Epithelial cell of proximal tubule (primary cell): ENCODE measurements at regions not wholly inside any gene's neighbourhood (a gene's known extent, or its start where the extent isn't known, plus 50 kb on each side); places are given as distances from the start of the nearest gene placed in this dataset.

Source experiments
- DNase-seq: peaks from one replicate; pipeline ENCODE4 v3.0.0-alpha.2; 2011; ENCODE audit warnings: low read depth
- H3K4me3 ChIP-seq: 2 replicates; pipeline ENCODE4 v1.5.1; 2011; ENCODE audit warnings: low read depth, mild to moderate bottlenecking, low read length
- TF ChIP-seq, protein P1 (sequence below): conservative IDR thresholded peaks from 2 replicates; pipeline ENCODE4 v1.5.1; 2012; ENCODE audit warnings: low read depth, mild to moderate bottlenecking, low read length

DNA sequence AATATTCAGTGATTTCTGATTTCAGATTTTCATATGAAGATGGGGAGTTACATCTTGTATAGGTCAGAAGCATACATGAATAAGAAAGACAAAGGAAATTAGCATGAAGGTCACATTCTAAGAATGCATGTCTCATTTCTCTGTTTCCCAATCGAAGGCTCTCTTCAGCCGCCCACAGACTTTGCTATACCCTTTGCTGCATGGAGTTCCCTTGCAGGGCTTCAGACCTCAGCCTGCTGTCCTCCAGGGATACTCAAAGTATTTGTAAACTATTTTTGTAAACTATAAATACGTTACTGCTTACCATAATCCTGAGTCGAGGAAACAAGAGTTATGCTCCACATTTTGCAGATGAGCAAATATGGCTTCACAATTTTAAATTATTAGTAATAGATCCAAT, 738.4 kb downstream of the PCDH18 start:
- TF ChIP-seq, protein P1, sequence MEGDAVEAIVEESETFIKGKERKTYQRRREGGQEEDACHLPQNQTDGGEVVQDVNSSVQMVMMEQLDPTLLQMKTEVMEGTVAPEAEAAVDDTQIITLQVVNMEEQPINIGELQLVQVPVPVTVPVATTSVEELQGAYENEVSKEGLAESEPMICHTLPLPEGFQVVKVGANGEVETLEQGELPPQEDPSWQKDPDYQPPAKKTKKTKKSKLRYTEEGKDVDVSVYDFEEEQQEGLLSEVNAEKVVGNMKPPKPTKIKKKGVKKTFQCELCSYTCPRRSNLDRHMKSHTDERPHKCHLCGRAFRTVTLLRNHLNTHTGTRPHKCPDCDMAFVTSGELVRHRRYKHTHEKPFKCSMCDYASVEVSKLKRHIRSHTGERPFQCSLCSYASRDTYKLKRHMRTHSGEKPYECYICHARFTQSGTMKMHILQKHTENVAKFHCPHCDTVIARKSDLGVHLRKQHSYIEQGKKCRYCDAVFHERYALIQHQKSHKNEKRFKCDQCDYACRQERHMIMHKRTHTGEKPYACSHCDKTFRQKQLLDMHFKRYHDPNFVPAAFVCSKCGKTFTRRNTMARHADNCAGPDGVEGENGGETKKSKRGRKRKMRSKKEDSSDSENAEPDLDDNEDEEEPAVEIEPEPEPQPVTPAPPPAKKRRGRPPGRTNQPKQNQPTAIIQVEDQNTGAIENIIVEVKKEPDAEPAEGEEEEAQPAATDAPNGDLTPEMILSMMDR: no peak
- no peak overlapping the region for H3K4me3 ChIP-seq

DNA sequence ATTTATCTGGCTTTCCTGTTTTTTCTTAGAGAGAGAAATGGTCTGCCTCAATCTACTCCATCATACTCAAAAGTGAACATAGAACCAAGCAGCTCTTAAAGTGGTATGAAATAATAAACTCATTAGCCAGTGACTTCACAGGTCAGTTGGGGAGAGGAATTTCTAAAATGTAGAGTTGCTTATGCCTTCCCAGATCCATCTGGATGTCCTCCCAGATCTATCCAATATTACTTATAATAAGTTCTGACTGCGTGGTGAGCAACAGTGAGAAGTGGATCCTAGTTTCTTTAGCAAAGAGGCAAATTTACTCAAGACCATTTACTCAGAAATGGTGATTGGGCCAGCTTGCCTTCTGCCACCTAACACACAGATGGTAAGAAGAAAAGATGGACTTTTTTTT, 748.0 kb downstream of the PCDH18 start:
- DNase-seq: no peak
- TF ChIP-seq, protein P1: no peak
- H3K4me3 ChIP-seq: no peak overlapping the region

More for the DNA sequence above, 738.4 kb downstream of the PCDH18 start:
- DNase-seq: no peak

DNA sequence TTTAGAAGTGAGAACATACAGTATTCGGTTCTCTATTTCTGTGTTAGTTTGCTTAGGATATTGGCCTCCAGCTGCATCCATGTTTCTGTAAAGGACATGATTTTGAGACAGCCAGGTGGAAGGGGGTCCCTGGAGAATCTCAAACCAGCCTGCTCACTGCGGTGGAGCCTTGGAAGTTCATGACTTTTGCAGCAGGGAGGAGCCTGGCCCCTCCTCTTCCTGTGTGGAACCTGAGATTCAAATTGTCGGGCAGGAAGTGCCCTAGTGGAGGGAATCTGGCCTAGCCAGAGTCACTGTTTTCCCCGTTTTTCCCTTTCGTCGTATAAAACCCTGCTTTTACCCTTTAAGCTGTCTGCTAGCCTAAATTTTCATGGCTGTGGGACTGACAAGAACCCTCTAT, 762.6 kb downstream of the PCDH18 start:
- no peak for DNase-seq
- no peak overlapping the region for H3K4me3 ChIP-seq
- TF ChIP-seq, protein P1: no peak

DNA sequence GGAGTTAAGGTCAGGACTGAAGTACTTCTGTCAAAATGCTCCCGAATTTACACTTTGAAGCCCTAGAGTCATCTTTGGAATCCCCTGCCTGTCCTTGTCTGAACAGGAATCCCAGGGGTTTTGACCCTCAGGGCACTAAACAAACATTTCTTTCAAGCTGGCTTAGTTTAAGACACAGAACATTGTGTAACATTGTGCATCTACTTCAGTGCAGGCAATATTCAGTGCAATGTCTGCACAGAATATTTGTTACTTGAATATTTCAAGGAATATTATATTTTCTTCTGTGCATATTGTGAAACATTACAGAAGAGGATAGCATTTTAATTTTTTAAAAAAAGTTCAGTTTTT, 763.4 kb downstream of the PCDH18 start:
- no peak for DNase-seq
- no peak overlapping the region for H3K4me3 ChIP-seq
- TF ChIP-seq, protein P1: no peak

DNA sequence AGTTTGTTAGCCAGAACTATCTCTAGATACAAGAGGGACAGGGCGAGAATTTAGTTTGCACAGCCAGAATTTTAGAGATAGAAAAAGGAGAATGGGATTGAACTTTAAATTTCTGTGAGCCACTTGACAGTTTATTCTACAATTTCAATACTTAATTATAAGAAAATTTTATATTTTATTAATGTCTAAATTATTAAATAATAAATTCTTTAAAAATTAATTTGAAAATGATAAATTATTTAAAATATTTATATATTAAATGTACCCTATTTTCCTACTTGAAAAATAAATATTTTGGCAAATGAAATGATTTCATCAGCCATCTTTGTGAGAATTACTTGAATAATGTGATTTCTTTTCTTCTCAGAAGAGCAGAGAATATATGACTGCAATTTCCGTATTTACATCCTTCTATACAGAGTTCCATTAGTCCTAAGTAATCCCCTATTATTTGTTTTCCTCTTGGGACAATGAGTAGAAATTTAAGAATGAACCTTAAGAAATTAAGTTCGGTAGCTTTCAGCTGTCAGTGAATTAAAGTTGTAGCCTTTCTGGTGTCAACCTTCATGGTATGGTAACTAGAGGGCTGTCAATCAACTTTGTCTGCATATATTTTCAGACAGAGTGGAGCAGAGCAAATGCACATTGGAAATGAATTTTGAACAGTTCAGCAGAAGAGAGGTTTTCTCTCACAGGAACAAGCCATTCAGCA, 763.9 kb downstream of the PCDH18 start:
- DNase-seq: no peak
- TF ChIP-seq, protein P1: no peak
- H3K4me3 ChIP-seq: no peak overlapping the region

DNA sequence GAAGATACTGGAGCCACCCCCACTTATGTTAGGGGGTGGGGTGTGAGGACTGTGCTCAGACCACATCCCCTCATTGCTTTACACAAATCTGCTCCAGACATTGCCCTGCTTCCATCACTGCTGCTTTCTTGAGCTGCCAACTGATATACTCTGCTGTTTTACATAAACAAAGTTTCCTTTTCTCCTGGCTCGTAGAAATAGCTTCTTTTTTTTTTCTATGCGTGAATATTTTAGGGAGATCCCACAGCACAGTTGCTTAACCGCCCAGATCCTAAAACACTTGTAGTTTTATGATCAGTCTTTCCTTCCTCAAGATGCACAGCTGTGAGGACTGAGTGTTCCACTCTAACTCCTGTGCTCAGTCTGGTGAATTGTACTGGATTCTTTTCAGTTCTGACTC, 768.4 kb downstream of the PCDH18 start:
- TF ChIP-seq, protein P1: no peak
- no peak for DNase-seq
- no peak overlapping the region for H3K4me3 ChIP-seq

DNA sequence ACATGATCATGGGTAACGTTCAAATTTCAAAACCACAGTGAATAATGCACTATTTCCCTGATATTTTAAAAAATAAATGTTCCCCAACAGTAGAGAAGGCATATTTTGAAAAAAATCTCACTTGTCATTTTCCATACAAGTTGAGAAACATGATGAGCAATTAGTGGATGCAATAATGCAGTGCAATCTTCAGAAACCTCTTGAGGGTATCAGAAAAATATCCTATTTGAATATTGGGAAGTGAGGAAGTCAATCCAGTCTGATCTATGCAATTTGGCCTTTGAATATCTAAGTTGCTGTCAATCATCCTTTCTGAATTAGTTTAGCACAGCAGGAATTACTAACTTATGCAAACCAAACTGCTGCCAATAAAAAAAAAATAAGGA, 776.8 kb downstream of the PCDH18 start:
- DNase-seq: no peak

More for the DNA sequence above, 776.8 kb downstream of the PCDH18 start:
- H3K4me3 ChIP-seq: no peak overlapping the region
- TF ChIP-seq, protein P1: no peak
